Kidney (tissue), 13 donors: ENCODE measurements at regions not wholly inside any gene's neighbourhood (a gene's known extent, or its start where the extent isn't known, plus 50 kb on each side); places are given as distances from the start of the nearest gene placed in this dataset.

ENCODE experiments used
- DNase-seq, 5 donors: peaks; one replicate each; pipeline ENCODE4 v3.0.0-alpha.2; 2013 to 2020
- FAIRE-seq: peaks from 2 replicates; lab custom pipeline; 2012; peaks lifted over from hg19 to GRCh38; lab: Jason Lieb, UNC
- H3K27ac ChIP-seq, 2 donors: one replicate each; pipeline ENCODE4 v1.7.0; 2013; ENCODE audit warnings: low read depth in 2 of 2, low read length in 2 of 2, inconsistent platforms in 1 of 2
- H3K27me3 ChIP-seq: one replicate; pipeline ENCODE4 v1.7.1; 2013; ENCODE audit warnings: low read length, inconsistent platforms; ENCODE audit not compliant: control insufficient read depth, insufficient read depth
- H3K36me3 ChIP-seq, 3 donors: one replicate each; pipeline versions ENCODE4 v1.7.0 to v1.7.1; 2013; ENCODE audit warnings: low read length in 3 of 3, control low read depth in 1 of 3, inconsistent platforms in 1 of 3; ENCODE audit not compliant: insufficient read depth in 3 of 3, control insufficient read depth in 2 of 3
- H3K4me1 ChIP-seq, 3 donors: one replicate each; pipeline versions ENCODE4 v1.7.0 to v1.7.1; 2013; ENCODE audit warnings: low read length in 3 of 3, inconsistent platforms in 1 of 3, low read depth in 1 of 3; ENCODE audit not compliant: control insufficient read depth in 2 of 3, insufficient read depth in 2 of 3
- H3K4me3 ChIP-seq, 3 donors: one replicate each; pipeline versions ENCODE4 v1.7.0 to v1.8.1; 2013; ENCODE audit warnings: low read length in 3 of 3, control low read depth in 1 of 3, inconsistent platforms in 1 of 3
- H3K9ac ChIP-seq, 3 donors: one replicate each; pipeline versions ENCODE4 v1.7.0 to v1.7.1; 2013; ENCODE audit warnings: low read length in 3 of 3, control low read depth in 1 of 3, inconsistent platforms in 1 of 3
- H3K9me3 ChIP-seq, 3 donors: one replicate each; pipeline versions ENCODE4 v1.7.0 to v1.7.1; 2013; ENCODE audit warnings: low read length in 3 of 3, control low read depth in 1 of 3, inconsistent platforms in 1 of 3; ENCODE audit not compliant: control insufficient read depth in 2 of 3, insufficient read depth in 1 of 3
- intact Hi-C: fragments of 100-400 bp; cut with DNase I; formaldehyde crosslinking; loops from one replicate; pipeline ENCODE4 v1.11.1; 2022
- TF ChIP-seq, protein P1 (sequence below): IDR thresholded peaks from 3 replicates; pipeline ENCODE4 v1.5.1; 2012; ENCODE audit warnings: mild to moderate bottlenecking, moderate library complexity, borderline replicate concordance; ENCODE audit not compliant: insufficient read depth; ENCODE audit errors: extremely low read depth
- donor health status: control.
- donor health status: control.
- donor health status: control.
- donor health status: control.
- donor health status: control.
- donor health status: DM: yes; HTN: yes; CAD: no.
- donor health status: Normal renal cell carcinoma (clear cell type).

GRCh38 chr4:103318327-103318726, 120.2 kb upstream of the CENPE start:
- DNase-seq (no peak), FAIRE-seq (no peak)
- Histone ChIP-seq H3K27me3 (no peaks in the 10 kb centered on the region), H3K36me3 (no peaks in the 10 kb centered on the region), H3K4me1 (no peaks in the 10 kb centered on the region), H3K27ac (no peak overlapping the region), H3K9me3 (peaks cover 0 to 6% (median 0%) of the 10 kb centered on the region in 3 donors), H3K9ac (no peak overlapping the region), H3K4me3 (no peak overlapping the region)
- TF ChIP-seq, protein P1, sequence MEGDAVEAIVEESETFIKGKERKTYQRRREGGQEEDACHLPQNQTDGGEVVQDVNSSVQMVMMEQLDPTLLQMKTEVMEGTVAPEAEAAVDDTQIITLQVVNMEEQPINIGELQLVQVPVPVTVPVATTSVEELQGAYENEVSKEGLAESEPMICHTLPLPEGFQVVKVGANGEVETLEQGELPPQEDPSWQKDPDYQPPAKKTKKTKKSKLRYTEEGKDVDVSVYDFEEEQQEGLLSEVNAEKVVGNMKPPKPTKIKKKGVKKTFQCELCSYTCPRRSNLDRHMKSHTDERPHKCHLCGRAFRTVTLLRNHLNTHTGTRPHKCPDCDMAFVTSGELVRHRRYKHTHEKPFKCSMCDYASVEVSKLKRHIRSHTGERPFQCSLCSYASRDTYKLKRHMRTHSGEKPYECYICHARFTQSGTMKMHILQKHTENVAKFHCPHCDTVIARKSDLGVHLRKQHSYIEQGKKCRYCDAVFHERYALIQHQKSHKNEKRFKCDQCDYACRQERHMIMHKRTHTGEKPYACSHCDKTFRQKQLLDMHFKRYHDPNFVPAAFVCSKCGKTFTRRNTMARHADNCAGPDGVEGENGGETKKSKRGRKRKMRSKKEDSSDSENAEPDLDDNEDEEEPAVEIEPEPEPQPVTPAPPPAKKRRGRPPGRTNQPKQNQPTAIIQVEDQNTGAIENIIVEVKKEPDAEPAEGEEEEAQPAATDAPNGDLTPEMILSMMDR: no peak
- intact Hi-C loops: no loop called here

DNA sequence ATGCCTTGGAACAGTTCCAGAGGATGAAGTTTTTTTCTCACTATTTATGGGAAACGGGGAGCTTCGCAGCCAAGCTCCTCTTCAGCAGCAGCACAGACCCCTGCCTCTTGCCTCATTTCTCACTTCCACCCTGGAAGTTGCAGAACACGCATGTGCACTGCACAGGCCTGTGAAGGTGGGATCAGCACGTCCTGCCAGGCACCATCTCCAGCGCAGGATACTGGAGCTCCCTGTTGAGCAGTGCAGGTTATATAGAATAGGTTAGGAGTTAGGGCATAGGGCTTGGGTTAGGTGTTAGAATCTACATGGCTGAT, 110.1 kb upstream of the CENPE start:
- no peak for DNase-seq
- intact Hi-C loops: no loop called here
- Histone ChIP-seq H3K4me3 (no peak overlapping the region), H3K9me3 (peaks cover 0 to 2% (median 0%) of the 10 kb centered on the region in 3 donors), H3K4me1 (no peaks in the 10 kb centered on the region), H3K36me3 (no peaks in the 10 kb centered on the region), H3K9ac (no peak overlapping the region), H3K27me3 (no peaks in the 10 kb centered on the region), H3K27ac (no peak overlapping the region)
- no peak for FAIRE-seq
- TF ChIP-seq, protein P1: no peak

- no peak overlapping the region for H3K27ac ChIP-seq
- no peak overlapping the region for H3K4me3 ChIP-seq
- H3K9me3 ChIP-seq: peaks cover 0 to 2% (median 0%) of the 10 kb centered on the region in 3 donors
- TF ChIP-seq, protein P1: no peak
- intact Hi-C loops: no loop called here
- no peaks in the 10 kb centered on the region for H3K27me3 ChIP-seq
- no peak for FAIRE-seq
- no peak overlapping the region for H3K9ac ChIP-seq
- peak in 1 of 5 donors; percentile 51 for DNase-seq
- H3K36me3 ChIP-seq: no peaks in the 10 kb centered on the region
- H3K4me1 ChIP-seq: no peaks in the 10 kb centered on the region
Observed at GRCh38 chr4:103307453-103308247, 109.5 kb upstream of the CENPE start.
